ENCODE measurements at regions not wholly inside any gene's neighbourhood (a gene's known extent, or its start where the extent isn't known, plus 50 kb on each side); places are given as distances from the start of the nearest gene placed in this dataset.

DNA sequence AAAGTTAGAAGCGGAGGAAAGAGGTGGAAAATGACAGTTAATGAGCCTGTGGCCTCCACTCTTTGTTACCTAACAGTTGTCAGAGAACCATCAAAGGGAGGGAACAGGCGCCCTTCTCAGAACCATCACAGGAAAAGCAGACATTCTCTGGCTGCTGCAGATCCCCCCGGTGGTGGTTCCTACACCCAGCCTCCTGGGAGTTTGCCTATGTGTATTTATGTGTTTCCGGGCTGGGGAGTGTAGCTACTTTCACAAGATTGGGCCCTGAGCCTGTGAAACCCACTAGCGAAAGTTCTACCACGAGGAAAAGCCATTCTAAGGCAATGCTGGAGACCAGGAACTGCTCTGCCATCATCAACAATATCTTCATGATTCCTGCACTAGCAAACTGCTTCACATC, 52.7 kb upstream of the BCOR start:
- H3K27ac Mint-ChIP-seq = no peak overlapping the region
- H3K4me3 Mint-ChIP-seq = no peak overlapping the region
- DNase-seq = no peak
- CTCF ChIA-PET = no interaction called here
- no peaks in the 10 kb centered on the region for H3K36me3 Mint-ChIP-seq
- no peaks in the 10 kb centered on the region for H3K9me3 Mint-ChIP-seq
- H3K4me1 Mint-ChIP-seq = peaks cover 26% of the 10 kb centered on the region
- peaks cover 57% of the 10 kb centered on the region for H3K27me3 Mint-ChIP-seq

DNA sequence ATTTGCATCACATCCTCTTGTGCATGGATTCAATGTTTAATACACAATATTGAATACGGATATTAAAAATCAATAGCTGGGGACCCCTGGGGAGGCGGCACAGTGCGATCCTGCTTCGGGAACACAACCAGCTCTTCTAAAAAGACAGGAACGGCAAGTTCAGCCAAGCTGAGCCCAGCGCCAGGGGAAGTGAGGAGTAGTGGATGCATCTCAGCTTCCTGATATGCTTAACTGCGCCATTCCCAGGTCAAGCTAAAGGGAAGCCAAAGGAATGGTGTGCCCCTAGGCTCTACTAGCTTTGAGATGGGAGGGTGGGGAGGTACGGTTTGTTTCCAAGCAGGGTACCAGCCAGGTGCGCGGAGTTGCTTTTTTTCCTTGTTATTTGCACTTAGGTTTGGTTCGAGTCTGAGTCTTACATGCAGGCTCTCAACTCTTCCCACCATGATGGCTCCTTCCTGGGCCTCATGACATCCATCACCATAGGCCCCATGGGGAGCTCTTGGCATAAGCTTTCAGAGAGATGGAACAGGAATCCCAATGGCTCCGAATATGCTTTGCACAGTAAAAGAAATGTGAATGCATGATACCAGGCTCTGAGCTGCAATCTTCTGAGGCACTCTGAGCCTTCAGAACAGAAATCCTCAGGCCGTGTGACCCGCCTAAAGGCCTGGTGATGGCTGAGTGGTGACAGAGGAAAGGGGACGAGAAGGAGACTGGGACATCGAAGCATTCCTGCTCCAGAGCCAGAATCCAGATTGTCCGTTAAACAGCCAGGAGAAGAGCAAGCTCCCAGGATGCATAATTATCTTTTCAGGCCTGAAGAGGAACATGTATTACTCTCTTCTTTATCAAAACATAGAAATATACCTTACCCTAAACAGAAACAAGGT, 51.8 kb upstream of the BCOR start:
- no peaks in the 10 kb centered on the region for H3K9me3 Mint-ChIP-seq
- CTCF ChIA-PET = interaction anchor here (0.7 kb wide), 1 partner anchor 14 kb away, joined by 3 read pairs; no protein-coding TSS in a partner anchor
- DNase-seq = no peak
- no peaks in the 10 kb centered on the region for H3K36me3 Mint-ChIP-seq
- H3K27ac Mint-ChIP-seq = no peak overlapping the region
- peaks cover 23% of the 10 kb centered on the region for H3K4me1 Mint-ChIP-seq
- no peak overlapping the region for H3K4me3 Mint-ChIP-seq
- peaks cover 57% of the 10 kb centered on the region for H3K27me3 Mint-ChIP-seq

DNA sequence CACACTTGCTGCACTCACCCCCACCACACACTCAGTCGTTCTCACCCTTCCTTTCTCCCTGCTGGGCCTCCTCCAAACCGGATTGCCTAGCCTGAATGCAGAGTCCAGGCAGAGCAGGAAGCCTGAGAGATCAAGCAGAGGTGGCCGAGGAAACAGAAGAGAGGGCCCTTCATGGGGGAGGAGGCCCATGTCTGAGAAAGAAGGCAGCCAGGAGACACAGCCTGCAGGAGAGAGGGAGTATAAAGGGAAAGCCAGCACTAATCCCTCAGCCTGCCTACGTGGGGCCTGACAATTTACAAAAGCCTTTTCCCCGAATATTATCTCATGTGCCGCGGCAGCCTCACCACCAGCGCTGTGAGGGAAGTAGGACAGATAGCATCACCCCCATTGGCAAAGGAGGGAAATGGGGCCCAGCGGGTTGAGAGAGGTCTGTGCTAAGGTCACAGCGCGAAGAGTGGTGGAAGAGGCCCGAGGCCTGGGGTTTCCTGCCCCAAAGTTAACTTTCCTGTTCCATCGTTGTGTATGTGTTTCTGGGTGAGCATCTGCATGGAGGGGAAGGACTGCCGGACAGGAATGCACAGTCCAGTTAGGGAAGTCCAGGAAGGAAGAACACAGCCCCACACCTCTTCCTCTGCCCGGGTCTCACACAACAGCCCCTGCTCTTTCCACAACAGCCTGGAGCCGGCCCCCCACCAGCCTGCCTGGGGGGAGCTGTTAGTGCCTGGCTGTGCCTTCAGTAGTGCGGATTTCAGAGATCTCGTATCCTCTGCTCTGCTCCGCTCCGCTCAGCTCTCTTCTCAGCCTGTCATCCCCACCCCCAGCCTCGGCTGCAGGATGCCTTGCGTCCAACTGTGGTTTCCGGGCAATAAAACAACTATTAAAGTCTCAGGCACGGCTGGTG, 50.9 kb upstream of the BCOR start:
- CTCF ChIA-PET = no interaction called here

DNA sequence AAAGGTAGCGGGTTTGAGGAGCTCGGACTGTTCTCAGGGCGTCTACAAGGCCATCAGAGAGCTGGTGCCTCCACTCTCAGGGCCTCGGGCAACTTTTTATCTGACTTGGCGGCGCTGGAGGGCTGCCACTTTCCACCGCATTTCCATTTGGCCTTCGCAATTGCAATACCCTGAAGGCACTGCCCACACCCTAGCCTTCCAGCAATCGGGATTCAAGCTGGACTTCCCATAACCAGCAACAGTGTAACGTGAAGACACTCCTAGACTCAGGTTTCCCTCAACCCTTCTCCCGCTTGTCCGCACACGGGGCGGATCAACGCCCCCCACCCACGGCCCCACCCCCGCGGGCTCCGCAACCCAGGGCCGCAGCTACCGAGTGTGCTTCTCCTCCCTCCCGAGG, 50.2 kb upstream of the BCOR start:
- CTCF ChIA-PET = no interaction called here
- no peaks in the 10 kb centered on the region for H3K9me3 Mint-ChIP-seq
- DNase-seq = no peak
- no peaks in the 10 kb centered on the region for H3K36me3 Mint-ChIP-seq
- no peak overlapping the region for H3K27ac Mint-ChIP-seq
- H3K4me1 Mint-ChIP-seq = peaks cover 19% of the 10 kb centered on the region
- H3K27me3 Mint-ChIP-seq = peaks cover 53% of the 10 kb centered on the region
- H3K4me3 Mint-ChIP-seq = no peak overlapping the region

More for the DNA sequence above, 50.9 kb upstream of the BCOR start:
- H3K9me3 Mint-ChIP-seq = no peaks in the 10 kb centered on the region
- H3K27ac Mint-ChIP-seq = no peak overlapping the region
- peaks cover 58% of the 10 kb centered on the region for H3K27me3 Mint-ChIP-seq
- peaks cover 22% of the 10 kb centered on the region for H3K4me1 Mint-ChIP-seq
- no peak overlapping the region for H3K4me3 Mint-ChIP-seq
- no peaks in the 10 kb centered on the region for H3K36me3 Mint-ChIP-seq
- no peak for DNase-seq
